GM23248 (cell line): ENCODE measurements at regions not wholly inside any gene's neighbourhood (a gene's known extent, or its start where the extent isn't known, plus 50 kb on each side); places are given as distances from the start of the nearest gene placed in this dataset.

ENCODE experiments used
- EZH2 ChIP-seq: fragments of 200-600 bp; sonication (generic); IDR thresholded peaks from 2 replicates; pipeline ENCODE4 v1.6.1; 2018; ENCODE audit warnings: antibody characterized with exemption, mild to moderate bottlenecking; ENCODE audit not compliant: insufficient read depth, poor library complexity, severe bottlenecking
- EZH2phosphoT487 ChIP-seq: fragments of 200-600 bp; sonication (generic); IDR thresholded peaks from 2 replicates; pipeline ENCODE4 v1.6.1; 2018; ENCODE audit warnings: antibody characterized with exemption, moderate library complexity, mild to moderate bottlenecking, low read depth; ENCODE audit not compliant: insufficient read depth

DNA sequence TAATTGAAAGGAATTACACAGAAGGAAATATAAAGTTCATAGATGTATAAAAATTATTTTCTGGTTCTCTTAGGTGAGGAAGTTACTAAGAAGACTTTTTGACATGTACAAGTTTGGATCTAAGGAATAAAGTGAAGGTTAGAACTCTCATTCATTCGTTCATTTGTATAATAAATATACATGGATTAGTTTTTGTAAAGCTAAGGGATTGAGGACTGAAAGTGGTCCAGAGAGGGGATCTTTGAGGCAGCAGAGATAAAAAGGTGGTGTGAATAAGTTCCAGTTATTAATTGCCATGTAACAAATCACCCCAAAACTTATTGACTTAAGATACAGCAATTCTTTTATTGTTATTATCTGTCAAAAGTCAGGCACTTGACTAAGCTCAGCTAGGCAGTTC lies 110.1 kb upstream of the CELF4 start:
- TF ChIP-seq EZH2: no peak
- TF ChIP-seq EZH2phosphoT487: no peak
